Activated B cell treated with CpG ODN at 0.5 μM for 24 hours (primary cell): ENCODE measurements at regions not wholly inside any gene's neighbourhood (a gene's known extent, or its start where the extent isn't known, plus 50 kb on each side); places are given as distances from the start of the nearest gene placed in this dataset.

Source experiments
- ATAC-seq: fragments of 200-7000 bp; cut with Tn5 transposase; one replicate; pipeline ENCODE4 v1.10.0; 2021; ENCODE audit warnings: low read depth, mild to moderate bottlenecking, moderate library complexity
- CTCF ChIA-PET: fragments of 350-600 bp; sonication (Branson Sonifier 250); formaldehyde crosslinking; loops from one replicate; lab custom pipeline; 2021; ENCODE audit warnings: antibody characterized with exemption; lab: Charles Lee
- POLR2A ChIA-PET: fragments of 350-600 bp; sonication (Branson Sonifier 250); formaldehyde crosslinking; loops from one replicate; lab custom pipeline; 2021; ENCODE audit warnings: antibody characterized with exemption; lab: Charles Lee
- DNase-seq: peaks from one replicate; pipeline ENCODE4 v3.0.0; 2022
- H3K27ac Mint-ChIP-seq: one replicate; pipeline ENCODE4 v1.8.0; 2020; ENCODE audit warnings: mixed read lengths
- H3K27me3 Mint-ChIP-seq: one replicate; pipeline ENCODE4 v1.8.0; 2021; ENCODE audit warnings: mixed read lengths
- H3K36me3 Mint-ChIP-seq: one replicate; pipeline ENCODE4 v1.8.0; 2021; ENCODE audit warnings: low read depth, mixed read lengths
- H3K4me1 Mint-ChIP-seq: one replicate; pipeline ENCODE4 v1.8.0; 2021; ENCODE audit warnings: mixed read lengths
- H3K4me3 Mint-ChIP-seq: one replicate; pipeline ENCODE4 v1.8.0; 2020; ENCODE audit warnings: mild to moderate bottlenecking, mixed read lengths
- H3K9me3 Mint-ChIP-seq: one replicate; pipeline ENCODE4 v1.8.0; 2020; ENCODE audit warnings: mixed read lengths
- intact Hi-C: fragments of 100-400 bp; cut with micrococcal nuclease; formaldehyde crosslinking; loops from one replicate; pipeline ENCODE4 v1.15.1; 2024
- TF ChIP-seq, protein P1 (sequence below): fragments of 200-600 bp; IDR thresholded peaks from one replicate; pipeline ENCODE4 v1.8.0; 2022; ENCODE audit warnings: antibody characterized with exemption, mild to moderate bottlenecking

DNA sequence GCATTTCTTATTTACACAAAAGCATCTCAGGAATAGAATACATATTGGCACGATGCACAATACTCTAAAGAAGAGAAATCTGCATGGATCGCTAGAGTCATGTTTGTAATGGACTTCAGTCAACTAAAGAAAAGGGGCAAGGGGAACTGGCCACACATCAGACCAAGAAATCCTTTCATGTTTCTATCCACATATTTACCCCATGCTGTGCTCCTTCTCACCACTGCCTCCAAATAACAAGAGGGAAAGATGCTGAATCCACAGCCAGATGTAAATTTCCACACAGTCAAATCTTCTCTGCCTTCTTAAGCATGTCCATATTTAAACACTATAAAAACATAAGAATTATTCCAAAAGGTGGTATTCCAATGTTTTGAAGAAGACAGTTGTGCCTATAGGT, 67.6 kb downstream of the COX18 start:
- ATAC-seq: no peak
- no peaks in the 10 kb centered on the region for H3K36me3 Mint-ChIP-seq
- ChIA-PET POLR2A (no interaction called here), CTCF (no interaction called here)
- H3K4me1 Mint-ChIP-seq: peaks cover 8% of the 10 kb centered on the region
- intact Hi-C loops: no loop called here
- H3K27me3 Mint-ChIP-seq: peaks cover 9% of the 10 kb centered on the region
- H3K27ac Mint-ChIP-seq: no peak overlapping the region
- no peak for DNase-seq
- no peak overlapping the region for H3K4me3 Mint-ChIP-seq
- TF ChIP-seq, protein P1, sequence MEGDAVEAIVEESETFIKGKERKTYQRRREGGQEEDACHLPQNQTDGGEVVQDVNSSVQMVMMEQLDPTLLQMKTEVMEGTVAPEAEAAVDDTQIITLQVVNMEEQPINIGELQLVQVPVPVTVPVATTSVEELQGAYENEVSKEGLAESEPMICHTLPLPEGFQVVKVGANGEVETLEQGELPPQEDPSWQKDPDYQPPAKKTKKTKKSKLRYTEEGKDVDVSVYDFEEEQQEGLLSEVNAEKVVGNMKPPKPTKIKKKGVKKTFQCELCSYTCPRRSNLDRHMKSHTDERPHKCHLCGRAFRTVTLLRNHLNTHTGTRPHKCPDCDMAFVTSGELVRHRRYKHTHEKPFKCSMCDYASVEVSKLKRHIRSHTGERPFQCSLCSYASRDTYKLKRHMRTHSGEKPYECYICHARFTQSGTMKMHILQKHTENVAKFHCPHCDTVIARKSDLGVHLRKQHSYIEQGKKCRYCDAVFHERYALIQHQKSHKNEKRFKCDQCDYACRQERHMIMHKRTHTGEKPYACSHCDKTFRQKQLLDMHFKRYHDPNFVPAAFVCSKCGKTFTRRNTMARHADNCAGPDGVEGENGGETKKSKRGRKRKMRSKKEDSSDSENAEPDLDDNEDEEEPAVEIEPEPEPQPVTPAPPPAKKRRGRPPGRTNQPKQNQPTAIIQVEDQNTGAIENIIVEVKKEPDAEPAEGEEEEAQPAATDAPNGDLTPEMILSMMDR: no peak
- no peaks in the 10 kb centered on the region for H3K9me3 Mint-ChIP-seq

- no peak overlapping the region for H3K27ac Mint-ChIP-seq
- no peak overlapping the region for H3K4me3 Mint-ChIP-seq
- DNase-seq: no peak
- POLR2A ChIA-PET: no interaction called here
- H3K9me3 Mint-ChIP-seq: no peaks in the 10 kb centered on the region
- no peaks in the 10 kb centered on the region for H3K36me3 Mint-ChIP-seq
- intact Hi-C loops: no loop called here
- CTCF ChIA-PET: no interaction called here
- H3K27me3 Mint-ChIP-seq: peaks cover 4% of the 10 kb centered on the region
- no peak for ATAC-seq
- no peaks in the 10 kb centered on the region for H3K4me1 Mint-ChIP-seq
- TF ChIP-seq, protein P1: no peak
Measured at GRCh38 chr4:72997409-72997808, 72.1 kb downstream of the COX18 start.

GRCh38 chr4:72994670-72995069, 74.8 kb downstream of the COX18 start:
- Mint-ChIP-seq H3K4me1 (no peaks in the 10 kb centered on the region), H3K4me3 (no peak overlapping the region), H3K9me3 (no peaks in the 10 kb centered on the region), H3K36me3 (no peaks in the 10 kb centered on the region), H3K27me3 (peaks cover 5% of the 10 kb centered on the region), H3K27ac (no peak overlapping the region)
- intact Hi-C loops: no loop called here
- ChIA-PET CTCF (no interaction called here), POLR2A (no interaction called here)
- DNase-seq (no peak), ATAC-seq (no peak)
- TF ChIP-seq, protein P1: no peak

DNA sequence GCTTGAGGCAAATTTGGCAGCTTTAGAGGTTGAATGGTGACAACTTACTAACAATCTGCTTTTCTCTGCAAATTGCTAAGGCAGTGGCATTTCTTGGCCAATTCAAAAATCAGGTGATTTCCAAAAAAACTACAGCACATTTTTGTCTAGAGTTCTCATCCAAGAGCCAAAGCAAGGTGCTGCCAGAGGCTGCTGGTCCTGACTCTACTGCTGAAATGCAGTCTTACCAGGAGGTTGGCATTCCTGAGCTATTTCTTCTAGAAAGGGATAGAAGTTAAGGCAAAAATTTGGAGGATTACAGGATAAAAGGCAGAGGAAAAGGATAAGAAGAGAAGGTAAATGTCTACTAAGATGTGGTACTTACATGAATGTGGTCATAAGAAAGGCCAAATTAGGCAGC, 75.6 kb downstream of the COX18 start:
- Mint-ChIP-seq H3K36me3 (no peaks in the 10 kb centered on the region), H3K9me3 (no peaks in the 10 kb centered on the region), H3K4me1 (no peaks in the 10 kb centered on the region), H3K4me3 (no peak overlapping the region), H3K27ac (no peak overlapping the region), H3K27me3 (peaks cover 5% of the 10 kb centered on the region)
- TF ChIP-seq, protein P1: no peak
- DNase-seq: no peak
- POLR2A ChIA-PET: no interaction called here
- CTCF ChIA-PET: no interaction called here
- intact Hi-C loops: no loop called here
- no peak for ATAC-seq

DNA sequence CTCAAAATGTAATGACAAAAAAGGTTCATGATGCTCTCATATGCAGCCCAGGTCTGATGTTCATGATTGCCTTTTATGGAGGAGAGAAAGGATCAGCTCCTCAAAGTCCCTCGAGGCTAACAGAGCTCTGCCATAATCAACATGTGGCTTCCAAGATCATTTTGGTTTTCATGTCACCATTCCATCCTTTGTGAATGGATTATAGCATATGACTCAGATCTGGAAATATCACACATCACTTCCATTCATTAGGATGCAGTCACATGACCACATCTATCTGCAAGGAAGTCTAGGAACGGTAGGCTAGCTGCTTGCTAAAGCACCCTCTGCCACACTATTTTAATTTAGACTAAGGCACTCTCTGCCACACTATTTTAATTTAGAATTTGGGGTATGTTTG, 77.6 kb downstream of the COX18 start:
- POLR2A ChIA-PET: no interaction called here
- no peaks in the 10 kb centered on the region for H3K9me3 Mint-ChIP-seq
- TF ChIP-seq, protein P1: no peak
- no peak for DNase-seq
- H3K4me3 Mint-ChIP-seq: no peak overlapping the region
- intact Hi-C loops: no loop called here
- peaks cover 2% of the 10 kb centered on the region for H3K27me3 Mint-ChIP-seq
- no peaks in the 10 kb centered on the region for H3K4me1 Mint-ChIP-seq
- H3K36me3 Mint-ChIP-seq: no peaks in the 10 kb centered on the region
- CTCF ChIA-PET: no interaction called here
- ATAC-seq: no peak
- no peak overlapping the region for H3K27ac Mint-ChIP-seq
